ENCODE measurements at regions not wholly inside any gene's neighbourhood (a gene's known extent, or its start where the extent isn't known, plus 50 kb on each side); places are given as distances from the start of the nearest gene placed in this dataset.
"Not testable (repeated sequence)": the region's sequence is repeated elsewhere in the genome, so short reads cannot be mapped to it uniquely, and the experiment has no call there.

GRCh38 chr11:24181395-24182047, 315.3 kb upstream of the LUZP2 start:
- no peak for TF ChIP-seq CTCF (IDR thresholded peaks at IDR 0.05; ENCODE audit: low read depth, low read length)
- no peak overlapping the region for H3K4me3 ChIP-seq (replicated peaks in 1 of 2; ENCODE audit: low read depth in 2 of 2, low read length in 2 of 2)
- no peak for DNase-seq (ENCODE audit: low read depth in 2 of 2)

- DNase-seq (ENCODE audit: low read depth in 2 of 2); H3K4me3 ChIP-seq (replicated peaks in 1 of 2; ENCODE audit: low read depth in 2 of 2, low read length in 2 of 2): not testable (repeated sequence)
These were observed 311.3 kb upstream of the LUZP2 start for GRCh38 chr11:24185535-24185934.

GRCh38 chr11:24196733-24197132, 300.1 kb upstream of the LUZP2 start:
- no peak for TF ChIP-seq CTCF (IDR thresholded peaks at IDR 0.05; ENCODE audit: low read depth, low read length)
- H3K4me3 ChIP-seq (replicated peaks in 1 of 2; ENCODE audit: low read depth in 2 of 2, low read length in 2 of 2), result no peak overlapping the region
- DNase-seq (ENCODE audit: low read depth in 2 of 2), result no peak

- no peak overlapping the region for H3K4me3 ChIP-seq (replicated peaks in 1 of 2; ENCODE audit: low read depth in 2 of 2, low read length in 2 of 2)
- TF ChIP-seq CTCF (IDR thresholded peaks at IDR 0.05; ENCODE audit: low read depth, low read length), result no peak
- no peak for DNase-seq (ENCODE audit: low read depth in 2 of 2)
These were observed 298.4 kb upstream of the LUZP2 start for GRCh38 chr11:24198481-24198880.

GRCh38 chr11:24199461-24199860, 297.4 kb upstream of the LUZP2 start:
- no peak overlapping the region for H3K4me3 ChIP-seq (replicated peaks in 1 of 2; ENCODE audit: low read depth in 2 of 2, low read length in 2 of 2)
- TF ChIP-seq CTCF (IDR thresholded peaks at IDR 0.05; ENCODE audit: low read depth, low read length), result no peak
- DNase-seq (ENCODE audit: low read depth in 2 of 2), result no peak

- no peak overlapping the region for H3K4me3 ChIP-seq (replicated peaks in 1 of 2; ENCODE audit: low read depth in 2 of 2, low read length in 2 of 2)
- DNase-seq (ENCODE audit: low read depth in 2 of 2), result no peak
- no peak for TF ChIP-seq CTCF (IDR thresholded peaks at IDR 0.05; ENCODE audit: low read depth, low read length)
These were observed 290.8 kb upstream of the LUZP2 start for GRCh38 chr11:24206030-24206429.

- H3K4me3 ChIP-seq (replicated peaks in 1 of 2; ENCODE audit: low read depth in 2 of 2, low read length in 2 of 2), result no peak overlapping the region
These were observed 290.3 kb upstream of the LUZP2 start for GRCh38 chr11:24206511-24206910.

More at GRCh38 chr11:24206511-24206910, 290.3 kb upstream of the LUZP2 start:
- DNase-seq (ENCODE audit: low read depth in 2 of 2), result no peak
- no peak for TF ChIP-seq CTCF (IDR thresholded peaks at IDR 0.05; ENCODE audit: low read depth, low read length)

All from cardiac fibroblast (primary cell).